ENCODE measurements at regions not wholly inside any gene's neighbourhood (a gene's known extent, or its start where the extent isn't known, plus 50 kb on each side); places are given as distances from the start of the nearest gene placed in this dataset.

GRCh38 chr7:45358287-45358686 is 200.7 kb downstream of the RAMP3 start:
- DNase-seq (ENCODE audit: low read depth), result no peak

GRCh38 chr7:45359250-45359649 is 201.7 kb downstream of the RAMP3 start:
- DNase-seq (ENCODE audit: low read depth), result no peak

GRCh38 chr7:45359776-45360175 is 202.2 kb downstream of the RAMP3 start:
- no peak for DNase-seq (ENCODE audit: low read depth)

- DNase-seq (ENCODE audit: low read depth), result no peak
These were observed 206.1 kb downstream of the RAMP3 start for GRCh38 chr7:45363669-45364068.

GRCh38 chr7:45365341-45365740 is 207.8 kb downstream of the RAMP3 start:
- DNase-seq (ENCODE audit: low read depth), result no peak

GRCh38 chr7:45366475-45366874 is 207.7 kb upstream of the ADCY1 start:
- no peak for DNase-seq (ENCODE audit: low read depth)

GRCh38 chr7:45367026-45367425 is 207.1 kb upstream of the ADCY1 start:
- no peak for DNase-seq (ENCODE audit: low read depth)

GRCh38 chr7:45368129-45368807 is 205.9 kb upstream of the ADCY1 start:
- no peak for DNase-seq (ENCODE audit: low read depth)

GRCh38 chr7:45384499-45384898 is 189.7 kb upstream of the ADCY1 start:
- no peak for DNase-seq (ENCODE audit: low read depth)

GRCh38 chr7:45387837-45388236 is 186.3 kb upstream of the ADCY1 start:
- no peak for DNase-seq (ENCODE audit: low read depth)

GRCh38 chr7:45389073-45389872 is 184.9 kb upstream of the ADCY1 start:
- DNase-seq (ENCODE audit: low read depth), result no peak

- no peak for DNase-seq (ENCODE audit: low read depth)
These were observed 184.0 kb upstream of the ADCY1 start for GRCh38 chr7:45390180-45390579.

- DNase-seq (ENCODE audit: low read depth), result no peak
These were observed 183.4 kb upstream of the ADCY1 start for GRCh38 chr7:45390731-45391130.

- DNase-seq (ENCODE audit: low read depth), result no peak
These were observed 182.3 kb upstream of the ADCY1 start for GRCh38 chr7:45391618-45392451.

- DNase-seq (ENCODE audit: low read depth), result no peak
These were observed 180.0 kb upstream of the ADCY1 start for GRCh38 chr7:45394117-45394708.

GRCh38 chr7:45399069-45399468 is 175.1 kb upstream of the ADCY1 start:
- no peak for DNase-seq (ENCODE audit: low read depth)

GRCh38 chr7:45400680-45401079 is 173.5 kb upstream of the ADCY1 start:
- no peak for DNase-seq (ENCODE audit: low read depth)

- no peak for DNase-seq (ENCODE audit: low read depth)
These were observed 173.0 kb upstream of the ADCY1 start for GRCh38 chr7:45401155-45401554.

GRCh38 chr7:45401851-45402250 is 172.3 kb upstream of the ADCY1 start:
- no peak for DNase-seq (ENCODE audit: low read depth)

- DNase-seq (ENCODE audit: low read depth), result no peak
These were observed 171.5 kb upstream of the ADCY1 start for GRCh38 chr7:45402480-45403218.

GRCh38 chr7:45404622-45405021 is 169.5 kb upstream of the ADCY1 start:
- no peak for DNase-seq (ENCODE audit: low read depth)

Data from activated gamma-delta T cell treated with anti-CD3 and anti-CD28 coated beads, Interleukin-2, amount 50 U/mL, for 16 hours (primary cell).